IPS DF 4.7 (cell line): ENCODE measurements at regions not wholly inside any gene's neighbourhood (a gene's known extent, or its start where the extent isn't known, plus 50 kb on each side); places are given as distances from the start of the nearest gene placed in this dataset.
"Not testable (repeated sequence)": the region's sequence is repeated elsewhere in the genome, so short reads cannot be mapped to it uniquely, and the experiment has no call there.

Experiments used
- DNase-seq: peaks from one replicate; pipeline ENCODE4 v3.0.0-alpha.2; 2013; ENCODE audit warnings: low spot score; ENCODE audit errors: extremely low read depth

DNA sequence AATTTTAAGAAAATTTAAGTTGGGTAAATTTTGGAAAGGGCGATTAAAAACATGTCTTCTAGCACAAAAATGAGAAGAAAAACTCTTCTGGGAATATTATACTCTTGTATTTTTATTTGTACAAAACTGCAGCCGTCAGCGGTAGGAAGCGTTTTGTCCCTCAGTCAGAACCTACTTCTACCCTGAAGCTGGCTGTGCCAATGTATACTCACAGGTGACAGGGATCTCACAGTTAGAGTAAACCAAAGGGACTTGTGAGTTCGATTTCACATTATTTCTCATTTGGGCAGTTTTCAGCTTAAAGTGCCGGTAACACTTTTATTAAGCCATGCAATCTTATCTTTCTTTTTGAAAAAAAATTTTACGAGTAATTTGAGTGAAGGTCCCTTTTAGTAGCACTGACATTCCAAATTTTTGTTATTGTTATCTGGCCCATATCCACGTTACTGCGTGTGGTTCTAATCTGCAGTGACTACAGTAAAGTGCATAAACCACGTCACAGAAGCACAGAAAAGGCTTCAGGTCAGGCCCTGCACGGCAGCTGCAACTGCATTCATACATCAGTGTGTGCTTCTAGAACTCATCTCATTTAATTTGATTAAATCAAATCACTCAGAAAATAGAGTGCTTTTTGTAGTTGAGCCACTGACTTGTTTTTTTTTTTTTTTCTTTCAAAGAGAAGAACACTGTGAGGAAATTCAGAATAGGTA, 387.3 kb downstream of the LIG4 start:
- DNase-seq: no peak

DNA sequence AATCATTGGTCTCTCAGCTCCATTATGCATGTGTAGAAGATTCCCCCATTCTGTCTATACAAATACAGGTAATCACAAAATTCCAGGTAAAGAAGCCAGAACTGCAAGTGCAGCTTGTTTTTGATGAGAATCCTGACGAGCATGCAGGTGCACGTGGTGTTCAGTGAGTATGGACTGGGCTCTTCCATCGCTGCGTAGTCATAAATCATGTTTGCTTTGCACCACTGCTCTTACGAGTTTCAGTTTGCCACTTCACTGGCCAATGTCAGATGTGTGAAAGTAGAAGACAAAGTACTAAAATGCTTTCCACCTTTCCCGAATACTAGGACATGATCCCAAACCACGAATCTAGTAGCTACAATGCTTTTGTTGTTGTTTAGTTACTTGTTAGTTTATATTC, 390.7 kb downstream of the LIG4 start:
- DNase-seq: no peak

DNA sequence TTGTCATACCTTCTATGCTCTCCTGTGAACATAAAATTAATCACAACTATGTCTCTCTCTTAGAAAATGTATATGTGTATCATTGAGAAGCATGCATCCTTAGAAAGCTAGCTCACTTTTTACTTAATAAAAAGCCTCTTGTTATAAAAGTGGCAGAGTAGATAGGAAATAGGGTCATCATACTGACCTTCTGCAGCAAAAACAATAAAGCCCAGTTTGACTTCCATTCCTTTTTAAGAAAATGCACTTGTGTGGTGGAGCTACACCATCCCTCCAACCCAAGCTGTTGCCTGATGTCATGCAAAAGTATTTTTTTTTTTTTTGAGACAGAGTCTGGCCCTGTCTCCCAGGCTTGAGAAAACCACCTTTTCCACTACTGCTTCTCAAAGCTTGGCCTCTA, 393.3 kb downstream of the LIG4 start:
- DNase-seq: no peak

DNA sequence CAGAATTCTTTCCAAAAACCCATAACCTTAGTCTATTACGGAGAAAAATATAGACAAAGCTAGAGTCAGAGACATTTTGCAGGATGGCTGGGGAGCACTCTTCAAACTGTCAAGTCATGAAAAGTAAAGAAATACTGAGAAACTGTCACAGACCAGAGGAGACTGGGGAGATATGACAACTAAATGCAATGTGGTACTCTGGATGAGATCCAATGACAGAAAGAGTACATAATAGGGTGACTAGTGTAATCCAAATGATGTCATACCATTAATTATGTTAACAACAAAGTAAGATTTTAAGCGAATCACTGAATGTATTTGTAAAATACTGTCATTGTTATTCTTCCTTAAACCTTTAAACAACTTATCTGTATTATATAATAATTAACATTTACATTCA, 393.8 kb downstream of the LIG4 start:
- no peak for DNase-seq

DNA sequence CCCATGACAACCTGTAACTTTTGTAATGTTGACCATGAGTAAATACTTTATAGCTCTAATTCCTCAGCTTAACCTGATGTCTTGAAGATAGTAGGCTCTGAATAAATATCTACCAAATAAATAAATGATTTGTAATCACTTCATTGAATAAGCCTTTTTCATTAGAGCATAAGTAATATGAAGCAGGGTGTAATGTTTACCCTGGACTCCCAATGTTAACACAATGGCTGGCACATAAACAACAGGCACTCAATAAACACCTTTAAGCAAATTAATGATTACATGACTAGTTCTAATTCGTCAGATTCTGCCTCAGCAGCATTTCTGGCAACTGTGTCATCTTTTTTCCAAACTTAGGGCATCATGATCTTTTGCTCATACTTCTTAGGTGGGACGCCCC, 396.3 kb downstream of the LIG4 start:
- DNase-seq: no peak

DNA sequence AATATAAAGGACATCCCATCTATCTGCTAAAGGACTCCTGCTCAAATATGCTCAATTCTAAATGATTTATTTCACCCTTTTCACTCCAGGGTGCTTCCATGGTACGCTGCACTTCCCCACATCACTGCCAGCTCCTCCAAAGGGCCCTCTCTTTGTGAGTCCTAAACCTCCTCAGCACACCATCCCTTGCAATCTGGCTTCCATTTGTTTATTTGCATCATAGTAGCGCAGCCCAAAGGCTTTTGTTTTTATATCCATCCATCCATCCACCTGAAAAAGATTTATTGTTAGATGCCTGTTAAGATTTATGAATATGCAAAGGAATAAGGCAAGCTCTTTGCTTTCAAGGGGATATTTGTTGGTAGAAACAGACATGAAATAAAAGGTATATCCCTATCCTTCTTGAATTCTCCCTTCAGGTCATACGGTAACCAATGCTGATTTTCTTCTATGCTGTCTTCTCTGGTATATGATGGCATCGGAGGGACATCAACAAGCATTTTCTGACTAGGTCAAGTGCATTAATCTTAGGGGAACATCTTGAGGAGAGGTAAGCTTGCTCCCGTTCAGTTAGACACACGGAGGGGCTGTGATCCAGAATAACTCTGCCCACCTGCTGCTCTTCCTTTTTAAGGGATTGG, 397.6 kb downstream of the LIG4 start:
- DNase-seq: no peak

DNA sequence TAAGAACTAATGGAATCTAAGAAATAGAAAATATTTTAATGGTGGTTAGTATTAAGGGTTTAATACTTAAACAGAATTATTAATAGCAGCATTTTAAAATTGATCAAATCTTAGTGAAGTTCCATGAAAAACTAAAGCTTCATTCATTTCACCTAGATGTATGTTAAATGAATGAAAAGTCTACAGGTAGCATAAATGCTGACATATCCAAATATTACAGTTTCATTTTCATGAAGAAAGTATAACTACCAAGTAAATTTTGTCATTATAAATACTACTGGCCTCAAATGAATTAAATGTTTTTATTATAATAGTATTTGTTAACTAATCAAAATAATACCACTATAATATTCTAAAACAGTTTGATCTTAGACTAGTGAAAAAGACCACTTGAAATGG, 403.3 kb downstream of the LIG4 start:
- DNase-seq: no peak

DNA sequence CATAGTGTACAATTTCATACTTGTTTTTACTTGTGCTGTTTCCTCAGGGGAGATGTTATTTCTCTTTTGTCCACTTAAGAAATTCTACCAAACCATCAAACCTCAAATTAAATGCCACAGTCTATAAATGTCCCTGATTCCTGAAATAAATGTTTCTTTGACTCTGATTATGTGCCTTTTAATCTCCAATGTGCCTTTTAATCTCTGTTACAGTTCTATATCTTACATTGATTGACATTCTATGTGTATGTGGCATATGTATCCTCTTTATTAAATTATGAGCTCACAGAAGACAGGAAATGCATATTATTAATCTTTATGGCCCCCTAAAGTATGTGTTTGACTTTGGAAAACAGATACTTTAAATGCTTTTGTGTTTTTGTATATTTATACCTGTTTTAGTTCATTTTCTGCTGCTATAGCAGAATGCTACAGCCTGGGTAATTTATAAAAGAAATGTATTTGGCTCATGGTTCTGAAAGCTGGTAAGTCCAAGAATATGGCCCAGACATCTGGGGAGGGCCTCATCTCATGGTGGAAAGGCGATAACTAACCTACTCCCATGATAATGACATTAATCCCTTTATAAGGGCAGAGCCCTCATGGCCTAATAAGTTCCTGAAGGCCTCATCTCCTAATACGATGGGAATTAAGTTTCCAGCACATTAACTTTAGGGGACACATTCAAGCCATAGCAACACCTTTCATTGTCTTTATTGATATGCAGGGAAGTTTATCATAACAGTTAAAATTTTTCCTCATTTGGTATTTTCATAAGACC, 403.9 kb downstream of the LIG4 start:
- DNase-seq: no peak

DNA sequence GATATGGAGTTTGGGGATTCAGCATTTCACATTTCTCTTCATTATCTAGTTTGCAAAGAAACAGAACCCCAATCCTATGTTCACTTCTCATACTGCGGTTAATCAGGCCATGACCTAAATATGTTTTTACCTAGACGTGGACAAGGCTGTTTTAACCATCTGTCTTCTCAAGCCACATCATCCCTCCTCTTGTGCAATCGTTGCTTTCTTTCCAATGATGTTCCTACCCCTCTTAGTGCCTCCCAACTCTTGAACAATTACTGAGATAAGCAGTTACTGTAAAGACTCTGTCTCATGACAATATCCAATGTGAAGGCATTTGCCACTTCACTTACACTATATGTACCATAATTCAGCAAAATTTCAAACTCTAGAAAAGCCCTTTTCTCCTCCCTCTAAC, 406.2 kb downstream of the LIG4 start:
- no peak for DNase-seq

DNA sequence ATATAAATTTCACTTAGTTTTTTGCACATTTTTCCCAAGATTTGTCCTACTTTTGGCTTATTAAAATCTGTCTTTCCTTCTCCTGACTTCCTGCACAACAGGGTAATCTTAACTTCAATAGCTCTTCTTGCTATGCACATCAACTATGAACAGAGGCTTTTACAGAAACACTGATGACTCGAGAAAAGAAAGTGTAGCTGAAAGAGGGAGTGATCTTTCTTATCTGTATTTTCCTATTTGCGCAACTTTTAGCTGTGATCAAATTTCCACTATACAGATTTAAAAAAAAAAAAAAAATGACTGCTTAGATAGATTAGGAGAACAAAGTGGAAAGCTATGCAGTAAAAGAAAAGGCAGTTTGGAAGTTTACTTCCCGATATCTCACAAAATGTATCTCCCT, 406.9 kb downstream of the LIG4 start:
- DNase-seq: no peak

DNA sequence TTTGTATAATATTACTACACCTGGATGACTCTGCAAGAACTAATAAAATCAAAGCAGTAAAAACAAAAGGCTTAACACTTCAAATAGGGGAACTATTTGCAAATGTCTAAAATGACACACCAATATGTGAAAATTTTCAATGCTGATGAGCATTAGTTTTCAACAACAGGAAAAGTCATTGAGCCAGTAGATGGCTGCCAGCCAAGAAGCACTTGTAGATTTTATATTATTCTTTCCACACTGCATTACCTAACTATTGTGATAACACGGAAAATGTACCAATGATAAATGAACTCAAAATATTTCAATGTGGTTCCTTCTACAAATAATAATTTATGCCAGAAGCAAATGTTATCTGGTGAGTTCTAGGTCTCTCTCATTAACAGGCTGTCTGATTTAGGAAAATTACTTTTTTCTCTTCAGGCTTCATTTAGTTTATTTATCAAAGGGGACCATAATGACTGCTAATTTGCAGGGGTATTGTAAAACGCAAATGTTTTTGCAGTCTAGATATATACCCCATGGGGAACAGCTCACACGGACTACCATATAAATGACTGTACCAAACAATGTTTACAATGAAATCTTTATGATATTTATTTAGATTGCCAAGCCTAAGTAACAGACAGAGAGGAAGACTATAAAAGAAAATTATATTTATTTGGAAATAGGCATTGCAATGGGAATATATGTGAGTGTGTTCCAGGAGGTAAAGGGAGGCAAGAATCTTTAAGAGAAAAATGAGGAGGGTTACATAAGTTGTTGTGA, 407.8 kb downstream of the LIG4 start:
- no peak for DNase-seq

DNA sequence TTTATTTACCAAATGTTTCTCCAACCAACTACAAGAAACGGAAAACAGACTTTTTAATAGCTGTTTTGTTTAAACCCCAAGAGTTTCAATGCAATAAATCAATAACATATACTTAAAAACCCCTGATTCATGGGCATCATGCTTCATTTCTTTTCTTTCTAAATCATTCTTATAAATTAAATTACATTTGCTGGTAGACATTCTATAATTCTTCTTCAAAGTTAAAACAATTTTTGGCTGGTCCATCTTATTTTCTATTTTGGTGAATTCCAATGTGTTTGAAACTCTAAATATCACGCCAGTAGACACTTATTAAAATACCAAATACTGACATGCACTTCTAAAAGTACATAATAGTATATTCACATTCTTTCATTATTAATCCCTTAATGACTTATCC, 408.6 kb downstream of the LIG4 start:
- no peak for DNase-seq

DNA sequence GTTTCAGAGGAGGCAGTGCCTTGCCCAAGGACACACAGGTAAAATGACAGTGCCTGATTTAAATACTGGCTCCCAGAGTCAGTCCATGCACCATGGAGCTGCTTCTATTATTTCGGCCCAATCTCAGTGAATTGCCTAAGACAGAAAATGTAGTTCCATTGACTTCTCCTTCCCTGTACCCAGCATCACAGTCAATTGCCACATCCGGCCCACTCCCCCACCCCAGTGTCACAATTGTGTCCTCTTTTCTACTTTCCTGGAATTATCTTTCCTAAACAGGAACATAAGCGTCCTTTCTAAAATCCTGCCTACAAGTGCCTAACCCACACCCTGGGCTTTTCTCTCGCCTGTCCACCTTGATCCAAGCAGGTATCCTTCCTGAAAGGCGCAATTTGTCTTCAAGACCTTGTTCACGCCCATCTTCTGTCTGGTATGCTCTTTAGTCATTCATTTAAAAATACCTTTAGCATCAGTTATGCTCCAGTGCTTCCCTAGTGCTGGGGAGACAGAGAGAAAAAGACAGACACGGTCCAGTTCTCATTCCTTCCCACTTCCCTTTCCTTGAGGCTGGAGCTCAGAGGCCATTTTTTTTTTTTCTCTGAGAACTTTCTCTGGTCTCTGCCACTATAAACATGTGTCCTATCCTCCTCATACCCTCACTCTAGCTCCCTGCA, 411.4 kb downstream of the LIG4 start:
- DNase-seq: no peak

DNA sequence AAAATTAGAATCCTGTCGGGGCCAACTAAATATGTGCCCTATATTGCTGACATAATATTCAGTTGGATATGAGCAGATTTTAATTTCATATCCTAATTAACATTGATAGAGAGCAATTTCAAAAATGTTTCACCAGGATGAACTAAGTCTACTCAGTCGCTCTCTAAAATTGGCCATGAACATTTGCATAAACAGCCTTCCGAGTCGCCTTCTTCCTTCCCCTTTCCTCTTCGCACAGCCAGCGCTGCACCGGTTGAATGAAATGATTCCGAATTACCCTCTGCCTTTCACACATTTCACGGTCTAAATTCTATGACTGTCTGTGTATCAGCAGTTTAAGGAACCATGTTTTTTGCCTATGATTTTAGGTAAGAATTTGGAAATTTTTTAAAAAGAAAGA, 413.7 kb downstream of the LIG4 start:
- DNase-seq: no peak

DNA sequence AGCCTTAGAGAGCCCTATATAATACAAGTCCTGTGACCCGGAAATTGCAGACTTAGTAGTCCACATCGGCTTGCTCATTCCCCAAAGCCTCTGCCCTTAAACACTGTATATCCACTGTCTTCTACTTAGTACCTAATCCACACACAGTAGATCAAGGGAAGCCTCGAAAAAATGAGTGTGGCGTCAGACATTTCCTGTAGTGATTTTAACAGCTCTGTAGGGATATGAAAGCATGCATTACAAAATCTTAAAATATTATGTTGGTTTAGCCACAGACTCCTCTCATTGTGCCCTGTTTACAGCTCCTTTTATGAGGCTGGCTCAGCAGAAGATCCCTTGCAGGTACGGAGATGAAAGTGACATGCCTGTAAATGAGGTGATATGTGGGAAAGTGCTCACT, 416.3 kb downstream of the LIG4 start:
- no peak for DNase-seq

DNA sequence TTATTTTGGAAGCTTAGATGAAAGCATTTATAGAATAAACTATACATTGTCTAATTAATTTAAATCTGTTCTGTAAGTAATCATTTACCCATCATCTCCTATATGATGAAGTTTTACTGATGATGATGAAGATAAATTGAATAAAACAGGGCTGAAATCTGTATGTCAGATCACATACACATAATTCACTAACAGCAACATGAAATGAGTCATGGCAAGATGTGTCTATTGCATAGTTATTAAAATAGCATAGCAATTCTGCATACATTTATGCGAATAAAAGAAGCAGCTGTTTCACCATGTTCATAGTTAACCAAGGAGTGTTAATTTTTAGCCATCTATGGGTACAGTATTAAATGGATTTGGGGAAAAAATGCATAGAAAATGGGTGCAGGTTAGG, 424.9 kb downstream of the LIG4 start:
- no peak for DNase-seq

DNA sequence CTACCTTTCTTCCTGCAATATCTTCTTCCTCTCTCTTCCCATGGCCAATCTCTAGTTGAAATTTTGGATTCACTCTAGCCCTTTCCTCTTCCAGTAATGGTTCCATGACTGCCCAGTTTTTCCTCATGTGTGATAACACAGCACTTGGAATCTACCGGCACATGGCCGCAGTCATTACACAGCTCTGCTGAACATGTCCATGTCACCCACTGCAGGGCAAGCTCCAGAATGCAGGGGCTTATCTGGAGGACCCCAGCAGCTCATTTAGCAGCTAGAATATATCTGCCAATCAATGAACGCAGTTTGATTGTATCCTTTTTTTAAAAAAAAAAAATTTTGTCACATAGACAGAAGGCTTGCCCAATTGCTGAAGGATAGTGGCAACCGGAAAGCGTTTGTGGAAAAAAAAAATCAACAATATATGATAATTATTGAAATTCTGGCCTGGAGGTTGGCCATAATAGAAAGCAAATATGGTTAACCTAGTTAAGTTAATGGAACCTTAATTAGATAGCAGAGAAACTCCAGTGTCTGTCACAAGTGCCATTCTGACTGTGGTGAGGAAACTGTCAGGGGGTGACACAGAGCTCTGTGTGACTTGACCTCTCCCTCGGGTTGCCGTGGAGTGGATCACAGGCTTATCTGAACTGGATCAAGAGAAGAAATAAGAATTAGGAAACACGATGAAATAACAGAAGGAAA, 426.7 kb downstream of the LIG4 start:
- no peak for DNase-seq

DNA sequence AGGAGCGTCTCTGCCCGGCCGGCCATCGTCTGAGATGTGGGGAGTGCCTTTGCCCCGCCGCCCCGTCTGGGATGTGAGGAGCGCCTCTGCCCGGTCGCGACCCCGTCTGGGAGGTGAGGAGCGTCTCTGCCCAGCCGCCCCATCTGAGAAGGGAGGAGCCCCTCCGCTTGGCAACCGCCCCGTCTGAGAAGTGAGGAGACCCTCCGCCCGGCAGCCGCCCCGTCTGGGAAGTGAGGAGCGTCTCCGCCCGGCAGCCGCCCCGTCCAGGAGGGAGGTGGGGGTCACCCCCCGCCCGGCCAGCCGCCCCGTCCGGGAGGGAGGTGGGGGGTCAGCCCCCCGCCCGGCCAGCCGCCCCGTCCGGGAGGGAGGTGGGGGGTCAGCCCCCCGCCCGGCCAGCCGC, 432.7 kb downstream of the LIG4 start:
- not testable (repeated sequence) for DNase-seq

DNA sequence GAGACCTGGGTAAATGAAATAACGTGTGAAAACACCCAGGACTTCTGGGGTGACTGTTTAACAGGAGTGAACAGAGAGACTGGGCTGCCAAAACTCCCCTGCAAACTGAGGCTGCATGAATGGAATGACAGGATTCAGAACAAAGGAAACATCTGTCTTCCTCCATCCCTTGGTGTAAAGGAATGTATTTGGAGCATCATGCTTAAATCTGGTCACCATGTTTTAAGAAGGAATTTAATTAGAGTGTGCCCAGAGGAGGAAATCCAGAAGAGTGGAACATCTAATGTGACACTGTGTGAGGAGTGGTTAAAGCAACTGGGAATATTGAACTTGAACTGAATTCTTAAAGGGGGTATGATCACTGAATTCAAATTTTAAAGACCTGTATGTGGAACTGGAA, 437.2 kb downstream of the LIG4 start:
- no peak for DNase-seq

DNA sequence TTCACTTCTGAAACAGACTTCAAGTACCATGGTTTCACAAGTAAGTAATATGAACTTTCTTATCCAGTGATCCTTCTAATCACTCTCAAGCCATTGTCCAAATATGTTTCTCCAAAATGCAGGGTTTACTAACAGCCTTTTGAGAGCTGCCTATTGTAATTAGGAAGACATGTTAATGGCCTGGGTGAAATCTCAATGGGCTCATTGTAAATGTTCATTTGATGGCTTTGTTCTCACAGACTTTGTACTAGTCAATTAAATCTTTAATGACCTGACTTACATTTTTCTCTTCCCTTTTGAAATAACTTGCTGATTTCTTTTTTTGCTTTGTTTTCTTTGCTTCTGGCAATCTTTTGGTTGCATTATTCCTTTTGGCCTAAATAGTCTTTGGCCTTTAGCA, 444.8 kb downstream of the LIG4 start:
- no peak for DNase-seq

DNA sequence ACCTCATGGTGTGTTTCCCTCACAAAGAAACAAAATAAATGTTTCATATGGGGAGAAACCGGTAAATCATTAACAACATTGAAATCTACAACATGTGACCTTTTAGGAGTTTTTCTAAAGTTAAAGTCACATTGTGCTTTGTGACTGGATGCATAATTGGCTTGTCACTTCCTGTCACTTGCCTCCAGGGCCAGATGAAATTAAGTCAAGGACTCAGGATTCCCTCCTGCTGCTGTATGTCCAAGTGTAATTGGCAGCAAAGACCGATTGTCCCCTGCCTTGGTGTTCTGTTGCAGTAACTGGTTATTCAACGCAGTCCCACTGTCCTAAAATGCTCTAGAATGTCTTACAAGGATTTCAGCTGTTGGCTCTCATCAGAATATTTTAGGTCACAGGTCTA, 448.2 kb downstream of the LIG4 start:
- no peak for DNase-seq
